GM12875 (cell line): ENCODE measurements at regions not wholly inside any gene's neighbourhood (a gene's known extent, or its start where the extent isn't known, plus 50 kb on each side); places are given as distances from the start of the nearest gene placed in this dataset.

Experiments used
- H3K4me3 ChIP-seq: one replicate; pipeline ENCODE4 v1.5.1; 2011; ENCODE audit warnings: low read depth, low read length, control low read depth
- TF ChIP-seq, protein P1 (sequence below): IDR thresholded peaks from 2 replicates; pipeline ENCODE4 v1.5.1; 2011; ENCODE audit warnings: low read depth, mild to moderate bottlenecking, control low read depth, inconsistent platforms, low read length, moderate library complexity, borderline replicate concordance; ENCODE audit not compliant: insufficient read depth

- H3K4me3 ChIP-seq: no peak overlapping the region
- TF ChIP-seq, protein P1, sequence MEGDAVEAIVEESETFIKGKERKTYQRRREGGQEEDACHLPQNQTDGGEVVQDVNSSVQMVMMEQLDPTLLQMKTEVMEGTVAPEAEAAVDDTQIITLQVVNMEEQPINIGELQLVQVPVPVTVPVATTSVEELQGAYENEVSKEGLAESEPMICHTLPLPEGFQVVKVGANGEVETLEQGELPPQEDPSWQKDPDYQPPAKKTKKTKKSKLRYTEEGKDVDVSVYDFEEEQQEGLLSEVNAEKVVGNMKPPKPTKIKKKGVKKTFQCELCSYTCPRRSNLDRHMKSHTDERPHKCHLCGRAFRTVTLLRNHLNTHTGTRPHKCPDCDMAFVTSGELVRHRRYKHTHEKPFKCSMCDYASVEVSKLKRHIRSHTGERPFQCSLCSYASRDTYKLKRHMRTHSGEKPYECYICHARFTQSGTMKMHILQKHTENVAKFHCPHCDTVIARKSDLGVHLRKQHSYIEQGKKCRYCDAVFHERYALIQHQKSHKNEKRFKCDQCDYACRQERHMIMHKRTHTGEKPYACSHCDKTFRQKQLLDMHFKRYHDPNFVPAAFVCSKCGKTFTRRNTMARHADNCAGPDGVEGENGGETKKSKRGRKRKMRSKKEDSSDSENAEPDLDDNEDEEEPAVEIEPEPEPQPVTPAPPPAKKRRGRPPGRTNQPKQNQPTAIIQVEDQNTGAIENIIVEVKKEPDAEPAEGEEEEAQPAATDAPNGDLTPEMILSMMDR: no peak
These were observed 73.7 kb upstream of the COPS8 start for GRCh38 chr2:237012004-237012403.

DNA sequence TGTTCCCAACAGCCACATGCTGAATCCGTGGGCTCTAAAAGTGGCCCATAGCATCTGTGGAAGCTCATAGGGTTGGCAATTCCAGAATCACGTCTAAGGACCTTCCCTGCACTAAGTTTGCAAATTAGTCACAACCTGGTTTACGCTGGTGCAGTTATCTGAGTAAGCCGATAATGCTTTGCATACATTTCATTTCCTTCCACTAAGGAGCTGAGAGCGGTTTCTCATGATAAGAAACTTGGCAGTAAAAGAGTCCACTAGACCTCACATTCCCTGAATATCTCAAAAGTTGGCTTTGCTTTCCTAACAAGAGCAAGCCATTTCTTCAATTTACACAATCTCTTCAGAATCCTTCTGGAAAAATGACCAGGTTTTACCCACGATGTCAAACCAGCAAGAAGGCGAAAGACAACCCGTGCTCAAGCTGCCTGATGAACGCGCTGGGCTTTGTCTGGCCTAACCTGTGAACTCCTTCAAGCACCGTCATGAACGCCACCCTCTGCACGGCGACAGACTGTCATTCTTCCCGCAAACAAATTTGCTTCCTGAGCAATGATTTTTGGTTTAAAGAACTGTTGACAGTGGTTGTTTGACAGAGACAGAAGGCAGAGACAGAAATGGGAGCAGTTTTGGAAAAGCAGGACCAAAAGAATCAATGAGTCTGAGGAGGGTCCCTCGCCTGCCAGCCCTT, 73.0 kb upstream of the COPS8 start:
- no peak overlapping the region for H3K4me3 ChIP-seq
- TF ChIP-seq, protein P1: no peak

GRCh38 chr2:237016121-237016915, 69.4 kb upstream of the COPS8 start:
- TF ChIP-seq, protein P1: no peak

GRCh38 chr2:237020090-237020489, 65.6 kb upstream of the COPS8 start:
- no peak overlapping the region for H3K4me3 ChIP-seq
- TF ChIP-seq, protein P1: no peak

More at GRCh38 chr2:237016121-237016915, 69.4 kb upstream of the COPS8 start:
- no peak overlapping the region for H3K4me3 ChIP-seq

DNA sequence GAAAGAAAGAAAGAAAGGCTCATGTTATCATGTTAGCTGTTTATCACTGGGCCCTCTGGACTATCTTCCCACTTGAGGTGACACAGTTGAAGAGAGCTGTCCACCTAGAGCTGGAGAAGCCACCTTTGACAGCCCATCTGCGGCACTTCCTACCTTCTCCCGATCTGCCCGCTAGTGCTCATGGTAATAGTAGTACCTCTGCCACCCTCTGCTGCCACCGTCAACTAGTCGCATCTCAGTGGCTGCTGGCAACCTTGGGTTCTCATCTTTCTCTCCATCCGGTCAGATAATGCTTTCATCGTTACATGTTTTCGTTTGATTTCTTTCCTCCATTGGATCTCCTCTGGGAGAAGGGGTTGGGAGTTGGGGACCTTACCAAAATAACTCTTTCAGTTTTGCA, 63.2 kb upstream of the COPS8 start:
- no peak overlapping the region for H3K4me3 ChIP-seq
- TF ChIP-seq, protein P1: no peak

DNA sequence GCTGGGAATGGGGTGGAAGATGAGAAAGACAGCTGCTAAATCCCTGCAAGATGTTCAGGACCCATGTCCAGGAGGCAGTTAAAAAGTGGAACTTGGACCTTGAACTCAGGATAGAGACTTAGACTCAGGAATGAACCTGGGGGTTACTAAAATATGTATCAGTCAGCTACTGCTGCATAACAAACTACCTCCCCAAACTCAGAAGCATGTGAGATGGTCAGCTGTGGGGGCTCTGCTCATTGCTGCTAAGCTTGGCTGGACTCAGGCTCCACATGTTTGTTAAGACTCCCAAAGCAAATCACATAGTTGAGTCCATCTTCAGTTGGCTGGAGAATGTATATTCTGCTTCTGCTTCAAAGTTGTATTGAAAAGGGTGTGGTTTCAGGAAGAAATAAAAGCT, 61.4 kb upstream of the COPS8 start:
- TF ChIP-seq, protein P1: no peak
- no peak overlapping the region for H3K4me3 ChIP-seq
